GM21360 (cell line): ENCODE measurements at regions not wholly inside any gene's neighbourhood (a gene's known extent, or its start where the extent isn't known, plus 50 kb on each side); places are given as distances from the start of the nearest gene placed in this dataset.

ENCODE experiments used
- ATAC-seq: cut with Tn5 transposase; IDR thresholded peaks from one replicate; pipeline ENCODE4 v1.9.1; 2021; ENCODE audit warnings: mild to moderate bottlenecking, moderate library complexity; ENCODE audit not compliant: unreplicated experiment

DNA sequence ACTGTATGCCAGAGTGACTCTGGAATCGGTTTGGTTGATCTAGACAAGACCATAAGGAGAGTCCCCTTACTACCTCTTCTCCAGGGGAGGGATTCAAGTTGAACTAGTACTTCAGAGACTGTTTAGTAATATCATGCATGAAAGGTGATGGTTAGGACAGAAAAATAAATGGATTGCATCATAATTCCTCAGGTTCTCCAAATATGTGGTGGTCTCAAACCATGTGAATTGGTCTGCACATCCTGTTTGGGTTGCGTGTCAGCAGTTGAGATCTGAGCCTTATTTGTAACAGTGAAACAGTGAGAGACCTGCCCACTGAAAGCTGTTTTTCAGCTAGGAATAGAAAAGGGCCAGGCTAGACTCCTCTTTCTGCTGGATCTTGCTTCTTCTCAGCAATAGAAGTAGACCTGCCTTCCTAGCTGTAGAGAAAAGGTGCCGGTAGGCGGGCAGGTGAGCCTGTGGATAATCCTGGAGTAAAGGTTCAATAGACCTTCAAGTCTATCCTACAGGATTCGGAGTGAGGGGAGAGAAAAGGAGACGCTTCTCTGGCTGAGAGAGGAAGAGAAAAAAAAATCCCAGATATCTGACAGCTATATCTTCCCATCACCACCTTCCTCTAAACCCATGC is 258.5 kb upstream of the E2F7 start:
- ATAC-seq, result no peak

- no peak for ATAC-seq
Measured at GRCh38 chr12:77319166-77319565, 253.8 kb upstream of the E2F7 start.

GRCh38 chr12:77315407-77315806 is 250.0 kb upstream of the E2F7 start:
- no peak for ATAC-seq

DNA sequence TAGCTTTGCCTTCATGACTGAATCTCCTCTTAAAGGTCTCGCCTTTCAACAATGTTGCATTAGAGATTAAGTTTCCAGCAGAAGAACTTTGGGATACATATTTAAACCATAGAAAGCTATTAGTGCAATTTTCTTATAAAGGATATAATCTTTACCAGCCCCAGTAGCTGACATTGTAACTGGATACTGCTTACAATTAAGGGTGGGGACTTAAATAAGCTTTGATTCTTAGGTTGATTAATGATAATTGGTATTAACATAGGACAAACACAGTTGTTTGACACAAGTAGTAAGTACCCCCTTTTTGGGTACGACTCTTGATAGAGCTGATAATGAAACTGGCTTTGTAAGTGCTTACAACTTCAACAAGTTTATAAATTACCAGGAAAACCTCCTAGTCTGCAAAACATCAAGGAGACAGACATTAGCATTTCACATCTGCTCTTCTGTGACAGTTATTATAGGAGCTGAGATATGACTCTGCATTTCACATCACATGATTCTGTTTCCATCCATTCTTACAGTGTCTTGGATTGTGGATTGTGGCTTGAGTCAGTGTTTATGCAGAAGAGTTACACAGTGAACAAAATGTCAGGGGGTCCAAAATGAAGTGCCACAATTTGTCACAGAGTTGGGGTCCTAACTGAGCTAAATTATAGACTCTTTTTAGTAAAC is 249.1 kb upstream of the E2F7 start:
- no peak for ATAC-seq

DNA sequence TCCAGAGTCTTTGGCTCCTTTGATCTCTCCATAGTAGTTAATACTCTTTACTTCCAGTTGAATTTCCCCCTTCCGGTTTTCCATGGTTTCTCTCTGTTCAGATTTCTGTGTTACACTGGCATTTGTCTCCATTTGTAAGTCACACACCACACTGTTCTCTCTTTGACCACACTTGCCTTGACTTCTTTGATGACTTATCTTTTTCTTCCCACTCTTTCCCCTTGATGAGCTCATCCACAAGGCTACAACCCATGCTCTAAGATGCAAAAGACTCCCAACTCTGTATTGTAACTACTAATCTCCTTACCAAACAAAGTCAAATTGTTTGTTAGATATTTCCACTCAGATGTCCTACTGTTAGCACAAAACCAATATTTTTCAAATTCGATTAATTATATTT is 242.7 kb upstream of the E2F7 start:
- no peak for ATAC-seq

- no peak for ATAC-seq
Measured at GRCh38 chr12:77300811-77301210, 235.4 kb upstream of the E2F7 start.

- ATAC-seq, result no peak
Measured at GRCh38 chr12:77299910-77300669, 234.7 kb upstream of the E2F7 start.

- no peak for ATAC-seq
Measured at GRCh38 chr12:77299001-77299400, 233.6 kb upstream of the E2F7 start.

DNA sequence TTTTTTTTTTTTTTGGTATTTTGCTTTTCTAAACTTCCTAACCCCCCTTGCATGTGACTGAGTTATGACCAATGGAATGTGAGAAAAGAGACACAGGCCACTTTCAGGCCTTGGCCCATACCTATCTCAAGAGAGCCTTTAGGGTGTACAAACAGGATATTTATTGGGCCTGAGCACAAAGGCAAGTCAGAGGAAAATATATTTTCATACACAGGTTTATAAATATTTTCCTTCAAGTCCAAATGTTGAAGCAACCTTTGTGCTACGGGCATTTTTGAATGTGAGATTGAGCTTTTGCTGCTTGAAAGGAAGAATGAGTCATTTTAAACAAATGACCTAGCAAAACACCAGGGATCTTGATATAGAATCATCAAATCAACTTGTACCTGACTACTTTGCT is 228.6 kb upstream of the E2F7 start:
- ATAC-seq, result no peak

- no peak for ATAC-seq
Measured at GRCh38 chr12:77274926-77275325, 209.6 kb upstream of the E2F7 start.

GRCh38 chr12:77273898-77274297 is 208.5 kb upstream of the E2F7 start:
- no peak for ATAC-seq

DNA sequence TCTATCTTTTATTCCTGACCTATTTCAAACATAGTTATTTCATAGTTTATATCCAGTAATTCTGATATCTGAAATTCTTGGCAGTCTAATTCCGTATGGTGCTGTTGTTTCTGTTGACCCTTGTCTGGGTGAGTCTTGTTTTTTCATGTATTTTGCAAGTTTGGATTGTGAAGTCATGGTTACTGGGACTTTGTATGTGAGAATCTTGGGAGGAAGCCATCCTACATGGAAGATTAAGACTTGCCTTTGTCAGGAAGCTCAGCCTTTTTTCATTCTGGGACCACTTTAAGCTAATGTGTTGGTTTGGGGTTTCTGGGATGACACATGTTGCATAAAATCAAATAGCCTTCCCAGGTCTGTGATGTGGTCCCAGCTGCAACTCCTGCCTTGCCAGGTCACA is 191.6 kb upstream of the E2F7 start:
- no peak for ATAC-seq

- no peak for ATAC-seq
Measured at GRCh38 chr12:77253321-77253720, 188.0 kb upstream of the E2F7 start.

DNA sequence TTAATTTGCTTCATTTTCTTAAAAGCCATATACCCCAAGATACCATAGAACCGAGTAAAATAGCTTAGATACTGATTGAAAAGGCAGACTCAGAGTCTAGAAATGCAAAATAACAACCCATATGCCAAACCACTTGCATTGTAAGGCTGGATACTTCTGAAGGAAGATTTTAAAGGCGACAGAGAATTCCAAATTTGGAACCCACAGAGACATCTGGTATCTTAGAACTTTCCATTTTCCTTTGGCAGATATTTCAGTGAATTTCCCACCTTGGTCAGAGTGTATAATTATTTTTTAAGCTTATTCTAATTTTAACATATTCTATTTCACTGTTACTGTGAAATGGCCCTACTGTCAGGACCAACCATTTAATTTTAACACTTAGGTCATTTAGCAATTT is 186.4 kb upstream of the E2F7 start:
- no peak for ATAC-seq

DNA sequence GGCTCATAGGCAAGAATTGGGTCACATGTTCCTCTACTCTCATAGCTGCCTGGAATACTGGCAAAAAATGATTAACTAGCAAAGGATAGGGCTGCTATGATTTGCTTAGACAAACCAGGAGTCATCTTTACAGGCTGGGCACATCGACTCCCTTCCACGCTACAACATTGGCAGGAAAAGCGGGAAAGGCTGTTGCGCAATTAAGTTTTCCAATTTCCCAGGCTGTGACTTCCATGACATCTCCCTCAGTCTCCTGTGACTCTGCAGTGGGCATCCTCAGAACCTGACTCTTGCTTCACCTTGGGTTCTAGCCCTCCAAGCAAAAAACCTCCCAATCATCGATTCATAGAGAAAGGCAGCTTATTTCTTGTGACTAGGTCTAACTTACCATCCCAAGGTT is 184.5 kb upstream of the E2F7 start:
- no peak for ATAC-seq

- no peak for ATAC-seq
Measured at GRCh38 chr12:77248036-77248435, 182.7 kb upstream of the E2F7 start.

DNA sequence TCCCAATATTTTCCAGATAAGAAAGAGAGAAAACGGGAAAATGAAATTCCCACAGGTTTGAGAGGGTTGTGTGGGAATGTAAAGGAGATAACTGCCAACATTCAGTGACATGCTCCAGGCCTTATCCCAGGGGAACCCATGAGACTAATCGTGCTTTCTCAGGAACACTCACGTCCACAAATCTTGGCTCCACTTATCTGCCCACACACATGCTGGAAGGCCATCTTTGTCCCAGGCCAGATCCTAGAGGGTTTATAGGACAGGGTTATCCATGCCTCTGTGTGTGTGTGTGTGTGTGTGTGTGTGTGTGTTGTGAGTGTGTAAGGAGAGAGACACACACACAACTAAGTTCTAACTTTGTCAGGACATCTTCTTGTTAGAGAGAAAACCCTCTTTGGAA is 182.2 kb upstream of the E2F7 start:
- no peak for ATAC-seq

DNA sequence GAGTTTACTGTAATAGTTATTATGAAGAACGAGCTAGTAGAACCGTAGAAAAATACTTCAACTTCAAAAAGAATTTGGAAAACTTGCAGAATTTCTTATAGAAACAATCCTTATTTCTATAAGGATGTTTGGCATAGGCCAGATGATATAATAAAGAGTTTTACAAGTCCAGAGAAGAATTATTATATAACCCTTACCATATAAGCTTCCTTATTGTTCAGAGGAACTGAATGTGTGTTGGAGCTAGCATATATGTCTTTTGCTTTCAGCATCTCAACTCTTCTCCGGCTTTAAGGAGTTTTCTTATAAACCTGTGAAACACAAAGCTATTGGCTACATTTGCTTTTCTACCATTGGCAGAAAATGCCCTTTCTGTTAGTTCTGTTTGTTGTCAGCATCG is 178.0 kb upstream of the E2F7 start:
- ATAC-seq, result no peak

GRCh38 chr12:77239617-77240016 is 174.2 kb upstream of the E2F7 start:
- no peak for ATAC-seq

DNA sequence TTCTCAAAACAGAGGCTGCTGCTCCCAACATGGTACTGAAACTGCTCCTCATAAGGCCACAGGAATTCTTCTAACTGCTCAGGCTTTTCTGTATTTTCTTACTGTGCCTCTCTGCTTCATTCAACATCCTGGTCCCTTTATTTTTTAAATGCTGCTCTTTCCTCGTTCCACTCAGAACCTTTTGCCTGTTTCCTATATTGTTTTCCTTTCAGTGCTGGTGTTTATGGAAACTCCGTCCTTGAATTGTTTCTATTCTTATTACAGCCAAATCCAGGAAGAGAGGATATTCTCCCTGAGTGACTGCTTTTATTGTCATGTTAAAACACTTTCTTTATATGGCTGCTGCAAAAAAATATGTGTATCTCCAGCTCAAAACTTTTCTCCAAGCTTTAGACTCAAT is 173.0 kb upstream of the E2F7 start:
- ATAC-seq, result no peak

- no peak for ATAC-seq
Measured at GRCh38 chr12:77237896-77238295, 172.5 kb upstream of the E2F7 start.

GRCh38 chr12:77236066-77236465 is 170.7 kb upstream of the E2F7 start:
- no peak for ATAC-seq
